ENCODE measurements at regions not wholly inside any gene's neighbourhood (a gene's known extent, or its start where the extent isn't known, plus 50 kb on each side); places are given as distances from the start of the nearest gene placed in this dataset.
"Not testable (repeated sequence)": the region's sequence is repeated elsewhere in the genome, so short reads cannot be mapped to it uniquely, and the experiment has no call there.

GRCh38 chr2:595141-595815, 81.9 kb downstream of the TMEM18 start:
- DNase-seq = no peak

GRCh38 chr2:594297-594949, 82.8 kb downstream of the TMEM18 start:
- DNase-seq = no peak

DNA sequence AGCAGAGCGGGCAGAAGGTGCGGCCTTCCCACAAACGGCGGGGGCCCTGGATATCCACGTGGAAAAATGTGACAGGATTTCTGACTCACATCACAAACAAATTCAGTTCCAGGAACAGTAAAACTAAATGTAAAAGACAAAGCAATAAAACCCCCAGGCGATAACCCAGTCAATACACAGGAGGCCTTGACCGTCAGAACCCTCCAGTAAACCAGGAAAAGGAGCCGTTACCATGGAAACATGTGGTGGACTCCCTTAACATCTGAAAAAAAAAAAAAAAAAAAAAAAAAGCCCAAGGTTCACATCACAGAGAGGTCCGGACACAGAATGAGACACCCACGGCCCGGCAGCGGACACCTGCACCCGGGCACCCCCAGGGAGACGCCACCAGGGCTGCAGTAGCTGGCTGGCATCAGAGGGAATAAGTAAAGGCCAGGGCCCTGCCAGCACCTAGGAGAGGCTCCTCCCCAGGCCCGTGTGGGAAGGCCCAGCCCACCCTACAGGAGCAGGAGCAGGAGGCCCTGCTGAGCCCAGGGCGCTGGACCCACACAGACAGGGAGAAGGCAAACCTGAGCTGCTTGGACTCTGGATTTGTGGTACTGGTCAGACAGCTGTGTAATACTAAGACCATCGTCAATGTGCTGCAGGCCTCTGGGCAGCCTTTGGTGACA, 83.7 kb downstream of the TMEM18 start:
- DNase-seq = no peak

DNA sequence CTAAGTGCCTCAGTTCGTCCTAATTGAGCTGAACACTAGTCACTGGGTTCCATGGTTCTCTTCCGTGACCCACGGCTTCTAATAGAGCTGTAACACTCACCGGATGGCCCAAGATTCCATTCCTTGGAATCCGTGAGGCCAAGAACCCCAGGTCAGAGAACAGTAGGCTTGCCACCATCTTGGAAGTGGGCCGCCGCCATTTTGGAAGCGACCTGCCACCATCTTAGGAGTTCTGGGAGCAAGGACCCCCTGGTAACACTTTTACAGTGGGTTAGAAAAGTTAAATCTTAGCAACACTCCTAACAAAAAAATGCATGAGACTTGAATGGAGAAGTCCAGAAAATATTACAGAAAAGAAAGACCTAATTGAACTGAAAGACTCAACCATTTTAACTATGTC, 84.5 kb downstream of the TMEM18 start:
- no peak for DNase-seq

DNA sequence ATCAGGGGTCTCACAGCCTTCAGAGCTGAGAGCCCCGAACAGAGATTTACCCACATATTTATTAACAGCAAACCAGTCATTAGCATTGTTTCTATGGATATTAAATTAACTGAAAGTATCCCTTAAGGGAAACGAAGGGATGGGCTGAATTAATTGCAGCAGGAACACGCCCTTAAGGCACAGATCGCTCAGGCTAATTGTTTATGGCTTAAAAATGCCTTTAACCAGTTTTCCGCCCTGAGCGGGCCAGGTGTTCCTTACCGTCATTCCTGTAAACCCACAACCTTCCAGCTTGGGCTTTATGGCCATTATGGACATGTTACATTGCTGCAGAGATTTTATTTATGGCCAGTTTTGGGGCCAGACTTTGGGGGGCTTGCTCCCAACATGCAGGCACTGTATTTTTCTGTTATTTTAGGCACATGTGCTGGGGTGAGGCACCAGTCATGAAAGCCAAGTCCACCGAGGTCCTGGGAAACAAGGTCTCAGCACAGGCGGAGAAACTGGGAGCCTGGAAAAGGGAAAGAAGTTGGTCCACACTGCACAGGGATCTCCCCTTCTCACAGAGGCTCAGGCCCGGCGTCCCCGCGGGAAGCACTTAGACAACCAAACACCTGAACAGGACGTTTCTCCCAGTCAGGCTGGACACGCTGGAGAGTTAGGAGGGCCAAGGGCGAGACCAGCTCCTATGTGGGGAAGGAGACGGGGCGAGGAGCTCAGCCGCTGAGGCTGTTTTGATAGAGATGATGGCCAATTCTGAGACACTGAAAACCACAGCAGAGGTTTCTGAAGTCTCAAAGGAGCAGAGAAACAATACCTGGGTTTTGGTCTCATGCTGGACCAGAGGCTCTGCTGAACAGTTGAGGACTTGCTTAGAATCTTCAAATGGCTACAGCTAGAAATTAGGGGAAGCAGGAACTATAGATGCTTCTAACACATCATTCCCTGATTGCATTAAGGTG, 86.7 kb downstream of the TMEM18 start:
- DNase-seq = no peak

GRCh38 chr2:589281-590130, 87.7 kb downstream of the TMEM18 start:
- DNase-seq = no peak

DNA sequence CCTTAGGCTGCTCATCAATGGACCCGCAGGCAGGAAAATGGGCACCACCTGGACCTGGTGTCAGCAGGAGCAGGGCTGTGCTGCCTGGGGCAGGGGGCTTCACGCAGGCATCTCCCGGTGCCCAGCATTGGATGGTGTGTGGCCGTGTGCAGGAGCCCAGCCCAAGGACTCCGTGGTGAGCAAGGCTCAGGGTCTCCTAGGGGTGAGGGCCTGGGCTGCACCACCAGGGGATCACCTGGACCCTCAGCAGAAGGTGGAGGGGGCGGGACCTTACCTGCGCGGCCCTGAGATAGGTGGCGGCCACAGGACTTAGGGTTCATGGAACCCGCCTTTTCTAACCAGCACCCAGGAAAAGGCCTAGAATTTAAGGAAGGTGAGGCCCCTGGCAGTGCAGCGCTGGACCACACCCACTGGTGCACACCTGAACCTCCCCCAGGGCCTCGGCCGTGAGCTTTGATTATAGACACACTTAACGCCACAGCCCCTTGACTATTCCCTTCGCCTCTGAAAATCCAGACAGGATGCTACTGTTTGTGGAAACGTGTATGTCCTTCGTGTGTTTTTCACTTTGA, 89.0 kb downstream of the TMEM18 start:
- no peak for DNase-seq

DNA sequence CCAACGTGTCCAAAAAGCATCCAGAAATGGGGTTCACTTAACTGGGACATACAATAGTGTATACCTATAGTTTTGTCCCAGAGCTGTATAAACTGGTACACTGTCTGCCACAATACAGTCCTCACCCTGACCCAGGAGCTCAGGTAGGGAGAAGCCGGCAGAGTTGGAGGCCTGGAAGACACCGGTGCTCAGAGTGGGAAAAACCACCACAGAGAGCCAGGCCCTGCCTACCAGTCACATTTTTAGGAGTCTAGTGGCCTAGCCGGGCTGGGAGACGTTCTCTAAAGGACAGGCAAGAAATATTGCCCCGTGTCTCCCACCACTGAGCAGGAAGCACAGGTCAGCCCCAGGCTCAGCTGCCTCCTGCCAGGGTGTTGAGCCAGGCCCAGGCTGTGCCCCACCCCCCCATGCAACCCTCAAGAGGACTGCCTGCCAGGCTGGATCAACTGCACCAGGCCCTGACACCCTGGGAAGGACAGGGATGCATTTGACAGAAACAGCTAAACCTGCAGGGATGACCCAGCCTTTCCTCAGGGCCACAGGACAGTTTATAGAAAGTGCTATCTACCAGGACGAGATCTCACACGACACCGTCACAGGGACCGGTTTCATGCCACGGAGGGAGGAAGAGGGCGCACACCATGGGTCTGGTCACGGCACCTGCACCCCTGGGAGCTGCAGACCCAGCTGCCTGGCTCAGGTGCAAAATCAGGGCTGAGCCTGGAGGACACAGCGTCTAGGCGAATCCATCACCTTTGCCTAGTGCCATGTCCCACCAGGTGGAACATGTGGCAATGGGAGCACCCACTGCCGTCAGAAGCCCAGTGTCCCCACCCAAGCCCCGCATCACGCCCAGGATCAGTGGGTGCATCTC, 89.9 kb downstream of the TMEM18 start:
- no peak for DNase-seq

GRCh38 chr2:586641-587076, 90.5 kb downstream of the TMEM18 start:
- DNase-seq = no peak

GRCh38 chr2:584863-585823, 92.1 kb downstream of the TMEM18 start:
- DNase-seq = no peak

- DNase-seq = no peak
Measured at GRCh38 chr2:583666-584065, 93.5 kb downstream of the TMEM18 start.

DNA sequence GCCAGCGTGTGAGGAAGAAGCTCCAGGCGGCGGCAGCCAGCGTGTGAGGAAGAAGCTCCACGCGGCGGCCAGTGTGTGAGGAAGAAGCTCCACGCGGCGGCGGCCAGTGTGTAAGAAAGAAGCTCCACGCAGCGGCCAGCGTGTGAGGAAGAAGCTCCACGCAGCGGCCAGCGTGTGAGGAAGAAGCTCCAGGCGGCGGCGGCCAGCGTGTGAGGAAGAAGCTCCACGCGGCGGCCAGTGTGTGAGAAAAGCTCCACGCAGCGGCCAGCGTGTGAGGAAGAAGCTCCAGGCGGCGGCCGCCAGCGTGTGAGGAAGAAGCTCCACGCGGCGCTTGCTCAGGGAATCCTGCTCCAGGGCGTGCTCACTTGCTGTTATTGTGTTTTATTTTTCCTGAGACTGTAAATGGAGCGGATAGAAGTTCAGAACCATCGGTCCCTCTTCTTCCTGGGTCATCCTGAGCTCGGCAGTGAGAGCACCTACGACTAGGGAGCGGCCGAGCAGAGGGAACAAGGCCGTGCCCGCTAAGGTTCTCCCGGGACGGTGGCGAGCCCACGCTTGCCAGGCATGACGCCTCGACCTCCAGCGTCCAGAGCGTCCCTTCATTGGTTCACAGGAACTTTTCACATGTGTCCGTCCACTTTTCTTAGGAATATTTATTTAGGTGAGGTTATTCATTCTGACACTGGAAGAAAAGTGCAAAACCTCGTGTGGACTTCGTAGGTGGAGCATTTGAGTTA, 94.2 kb downstream of the TMEM18 start:
- no peak for DNase-seq

- not testable (repeated sequence) for DNase-seq
Measured at GRCh38 chr2:582289-582688, 94.9 kb downstream of the TMEM18 start.

GRCh38 chr2:579961-580360, 97.2 kb downstream of the TMEM18 start:
- no peak for DNase-seq

DNA sequence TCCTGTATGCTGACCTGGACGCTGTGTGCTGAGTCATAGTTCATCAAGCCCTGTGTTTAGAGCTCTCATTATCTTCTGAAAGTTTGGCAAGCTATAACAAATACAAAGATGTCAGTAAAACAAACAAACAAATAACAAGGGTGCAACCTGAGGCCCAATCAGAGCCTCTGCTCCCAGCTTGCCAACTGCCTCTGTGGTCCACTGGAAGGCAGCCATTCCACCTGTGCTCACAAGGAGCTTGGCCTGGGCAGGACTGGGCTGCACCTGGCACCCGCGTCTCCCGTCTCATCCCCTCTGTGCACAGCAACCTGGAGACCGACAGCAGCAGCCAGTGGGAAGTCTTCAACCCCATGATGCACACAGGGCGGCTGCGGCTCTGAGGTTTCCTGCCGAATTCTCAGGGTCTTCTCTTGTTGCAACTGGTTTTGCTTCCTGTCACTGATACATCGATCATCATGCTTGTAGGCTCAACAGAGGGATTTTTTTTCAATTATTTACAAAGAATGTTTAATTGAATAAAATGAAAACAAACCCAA, 97.8 kb downstream of the TMEM18 start:
- DNase-seq = no peak

DNA sequence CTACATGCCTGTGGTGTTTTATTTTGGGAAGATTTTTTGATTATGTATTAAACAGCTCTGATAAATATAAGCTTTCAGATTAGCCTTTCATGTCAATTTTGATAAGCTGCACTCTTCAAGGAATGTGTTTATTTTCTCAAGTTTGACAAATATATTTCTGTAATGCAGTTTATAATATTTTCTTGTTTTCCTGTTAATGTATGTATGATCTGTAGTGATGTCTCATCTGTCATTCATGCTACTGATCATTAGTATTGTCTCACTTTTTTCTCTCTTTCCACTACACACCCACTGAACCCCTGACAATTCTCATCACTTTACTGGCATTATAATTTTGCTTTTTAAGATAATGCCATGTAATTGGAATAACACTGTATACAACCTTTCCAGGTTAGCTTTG, 100.9 kb downstream of the TMEM18 start:
- no peak for DNase-seq

GRCh38 chr2:575727-576236, 101.4 kb downstream of the TMEM18 start:
- no peak for DNase-seq

Data from GF-D8 (cell line).